ENCODE measurements at regions not wholly inside any gene's neighbourhood (a gene's known extent, or its start where the extent isn't known, plus 50 kb on each side); places are given as distances from the start of the nearest gene placed in this dataset.
"Not testable (repeated sequence)": the region's sequence is repeated elsewhere in the genome, so short reads cannot be mapped to it uniquely, and the experiment has no call there.

GRCh38 chr5:174953871-174954270 lies 229.5 kb downstream of the MSX2 start:
- no peak for DNase-seq

- DNase-seq = peak; percentile 55
Observed at GRCh38 chr5:174951151-174951780, 226.9 kb downstream of the MSX2 start.

GRCh38 chr5:174947548-174947947 lies 223.2 kb downstream of the MSX2 start:
- DNase-seq = no peak

GRCh38 chr5:174945853-174946252 lies 221.5 kb downstream of the MSX2 start:
- DNase-seq = no peak

- no peak for DNase-seq
Observed at GRCh38 chr5:174943785-174944184, 219.4 kb downstream of the MSX2 start.

- not testable (repeated sequence) for DNase-seq
Observed at GRCh38 chr5:174943002-174943401, 218.6 kb downstream of the MSX2 start.

GRCh38 chr5:174937201-174938123 lies 213.1 kb downstream of the MSX2 start:
- DNase-seq = no peak

GRCh38 chr5:174935854-174936474 lies 211.6 kb downstream of the MSX2 start:
- DNase-seq = peak; percentile 20

GRCh38 chr5:174931033-174931432 lies 206.7 kb downstream of the MSX2 start:
- DNase-seq = not testable (repeated sequence)

- no peak for DNase-seq
Observed at GRCh38 chr5:174925586-174925985, 201.2 kb downstream of the MSX2 start.

- no peak for DNase-seq
Observed at GRCh38 chr5:174922955-174923354, 198.6 kb downstream of the MSX2 start.

- no peak for DNase-seq
Observed at GRCh38 chr5:174920906-174921550, 196.6 kb downstream of the MSX2 start.

- DNase-seq = no peak
Observed at GRCh38 chr5:174919351-174919750, 195.0 kb downstream of the MSX2 start.

GRCh38 chr5:174918655-174919054 lies 194.3 kb downstream of the MSX2 start:
- no peak for DNase-seq

GRCh38 chr5:174917976-174918554 lies 193.7 kb downstream of the MSX2 start:
- no peak for DNase-seq

GRCh38 chr5:174917435-174917834 lies 193.1 kb downstream of the MSX2 start:
- DNase-seq = not testable (repeated sequence)

- not testable (repeated sequence) for DNase-seq
Observed at GRCh38 chr5:174916924-174917323, 192.5 kb downstream of the MSX2 start.

- no peak for DNase-seq
Observed at GRCh38 chr5:174916227-174916626, 191.8 kb downstream of the MSX2 start.

- no peak for DNase-seq
Observed at GRCh38 chr5:174911118-174911517, 186.7 kb downstream of the MSX2 start.

- DNase-seq = peak; percentile 45
Observed at GRCh38 chr5:174910245-174910737, 185.9 kb downstream of the MSX2 start.

- no peak for DNase-seq
Observed at GRCh38 chr5:174903172-174903732, 178.9 kb downstream of the MSX2 start.

GRCh38 chr5:174901336-174901735 lies 177.0 kb downstream of the MSX2 start:
- no peak for DNase-seq
